Keratinocyte (primary cell): ENCODE measurements at regions not wholly inside any gene's neighbourhood (a gene's known extent, or its start where the extent isn't known, plus 50 kb on each side); places are given as distances from the start of the nearest gene placed in this dataset.

Experiments
- DNase-seq: peaks from one replicate; pipeline ENCODE4 v3.0.0-alpha.2; 2011; ENCODE audit warnings: low read depth, missing footprints, low spot score
- FAIRE-seq: peaks from 2 replicates; lab custom pipeline; 2011; peaks lifted over from hg19 to GRCh38; lab: Jason Lieb, UNC
- H2AFZ ChIP-seq: 2 replicates; pipeline ENCODE4 v1.6.0; 2012; ENCODE audit warnings: low read length, control low read depth, inconsistent platforms; ENCODE audit not compliant: control insufficient read depth
- H3K27ac ChIP-seq: 2 replicates; pipeline ENCODE4 v1.5.1; 2011; ENCODE audit warnings: low read length; ENCODE audit not compliant: control insufficient read depth, insufficient read depth
- H3K27me3 ChIP-seq: 3 replicates; pipeline ENCODE4 v1.6.0; 2011; ENCODE audit warnings: low read length; ENCODE audit not compliant: control insufficient read depth, insufficient read depth; ENCODE audit errors: extremely low read depth
- H3K36me3 ChIP-seq, 2 experiments: 2 replicates in 1 of 2; 3 replicates in 1 of 2; pipeline ENCODE4 v1.5.1; 2011; ENCODE audit warnings: low read length in 2 of 2, mild to moderate bottlenecking in 1 of 2; ENCODE audit not compliant: control insufficient read depth in 2 of 2, insufficient read depth in 2 of 2; ENCODE audit errors: extremely low read depth in 1 of 2
- H3K4me1 ChIP-seq: 3 replicates; pipeline ENCODE4 v1.5.1; 2011; ENCODE audit warnings: low read length; ENCODE audit not compliant: control insufficient read depth, insufficient read depth; ENCODE audit errors: extremely low read depth
- H3K4me2 ChIP-seq: 3 replicates; pipeline ENCODE4 v1.6.0; 2011; ENCODE audit warnings: low read depth, low read length; ENCODE audit not compliant: control insufficient read depth, insufficient read depth; ENCODE audit errors: extremely low read depth
- H3K4me3 ChIP-seq, 3 experiments: fragments of 200-600 bp in 1 of 3; sonication (generic) in 1 of 3; 2 replicates in 2 of 3; 3 replicates in 1 of 3; pipeline ENCODE4 v1.5.1; 2011 to 2016; ENCODE audit warnings: low read length in 3 of 3, mild to moderate bottlenecking in 3 of 3, control low read depth in 2 of 3, inconsistent platforms in 1 of 3, low read depth in 1 of 3, mixed read lengths in 1 of 3, mixed run types in 1 of 3, moderate library complexity in 1 of 3; ENCODE audit not compliant: control insufficient read depth in 2 of 3, insufficient read depth in 2 of 3; ENCODE audit errors: extremely low read depth in 1 of 3
- H3K79me2 ChIP-seq: 2 replicates; pipeline ENCODE4 v1.6.0; 2012; ENCODE audit warnings: low read length; ENCODE audit not compliant: control insufficient read depth, insufficient read depth
- H3K9ac ChIP-seq: 3 replicates; pipeline ENCODE4 v1.6.0; 2011; ENCODE audit warnings: low read length; ENCODE audit not compliant: control insufficient read depth, insufficient read depth; ENCODE audit errors: extremely low read depth
- H3K9me1 ChIP-seq: 3 replicates; pipeline ENCODE4 v1.6.0; 2011; ENCODE audit warnings: low read length; ENCODE audit not compliant: control insufficient read depth, insufficient read depth; ENCODE audit errors: extremely low read depth
- H3K9me3 ChIP-seq: 2 replicates; pipeline ENCODE4 v1.5.1; 2012; ENCODE audit warnings: low read depth, low read length; ENCODE audit not compliant: control insufficient read depth
- H4K20me1 ChIP-seq: 3 replicates; pipeline ENCODE4 v1.6.0; 2011; ENCODE audit warnings: low read length; ENCODE audit not compliant: control insufficient read depth, insufficient read depth; ENCODE audit errors: extremely low read depth
- EZH2 ChIP-seq: IDR thresholded peaks from one replicate; pipeline ENCODE4 v1.6.1; 2012; ENCODE audit warnings: inconsistent platforms, mild to moderate bottlenecking, low read length, moderate library complexity
- dilution Hi-C: fragments of 300-500 bp; cut with MboI; formaldehyde crosslinking; loops from one replicate; pipeline ENCODE4 v1.7.0; 2020; ENCODE audit warnings: low sequenced_read_pairs; ENCODE audit not compliant: extremely low pct_ligation_motif_present
- TF ChIP-seq, protein P1 (sequence below), 3 experiments: IDR thresholded peaks in 1 of 3; conservative IDR thresholded peaks in 1 of 3; optimal IDR thresholded peaks in 1 of 3; 2 replicates in 2 of 3; 3 replicates in 1 of 3; pipeline versions ENCODE3 to v1.5.1; 2011; ENCODE audit warnings: low read length in 3 of 3, mild to moderate bottlenecking in 3 of 3, moderate library complexity in 2 of 3, control low read depth in 1 of 3, inconsistent platforms in 1 of 3; ENCODE audit not compliant: insufficient read depth in 2 of 3; ENCODE audit errors: extremely low read depth in 1 of 3

DNA sequence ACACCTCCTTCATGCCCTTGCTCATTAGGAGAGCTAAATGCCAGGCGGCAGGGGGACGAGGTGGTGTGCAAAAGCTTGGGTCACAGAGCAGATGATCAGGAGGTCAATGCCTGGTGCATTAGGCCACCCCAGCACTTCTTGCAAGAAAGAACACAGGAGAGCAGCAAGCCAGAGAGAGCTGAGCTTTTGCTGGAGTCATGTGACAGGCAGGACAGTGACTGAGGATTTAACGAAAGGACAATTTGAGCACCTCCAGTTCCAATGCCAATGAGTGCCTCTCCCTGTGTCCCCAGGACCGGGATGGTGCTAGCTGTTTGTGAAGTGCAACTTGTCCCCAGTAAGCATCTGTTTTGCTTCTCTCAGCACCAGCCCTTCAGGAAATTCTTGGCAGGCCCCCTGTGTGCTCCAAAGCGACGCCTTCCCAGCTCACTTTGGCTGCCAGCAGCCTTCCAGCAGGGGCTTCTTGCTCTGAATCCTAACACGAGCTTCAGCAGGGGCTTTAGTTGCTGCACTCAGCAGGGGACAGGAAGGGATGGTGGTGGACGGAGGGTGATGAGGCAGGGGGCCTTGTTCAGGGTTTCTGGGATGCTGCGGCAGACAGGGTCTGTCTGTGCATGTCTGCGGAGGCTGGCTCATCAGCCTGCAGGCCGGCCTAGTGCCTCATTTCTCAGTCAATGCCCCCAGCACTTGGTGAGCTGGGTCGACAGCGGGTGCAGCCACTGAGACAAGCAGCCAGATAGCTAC is 368.1 kb downstream of the RPS24 start:
- peaks cover 15% of the 10 kb centered on the region for H3K27me3 ChIP-seq
- H3K36me3 ChIP-seq: no peaks in the 10 kb centered on the region
- dilution Hi-C loops: no loop called here
- no peak for FAIRE-seq
- no peaks in the 10 kb centered on the region for H4K20me1 ChIP-seq
- H3K27ac ChIP-seq: no peak overlapping the region
- H3K9me3 ChIP-seq: no peaks in the 10 kb centered on the region
- no peak overlapping the region for H3K9ac ChIP-seq
- no peak overlapping the region for H3K4me3 ChIP-seq
- no peak for DNase-seq
- no peak overlapping the region for H3K4me2 ChIP-seq
- H3K9me1 ChIP-seq: no peaks in the 10 kb centered on the region
- H2AFZ ChIP-seq: no peak overlapping the region
- no peaks in the 10 kb centered on the region for H3K4me1 ChIP-seq
- H3K79me2 ChIP-seq: no peaks in the 10 kb centered on the region
- TF ChIP-seq EZH2: no peak
- TF ChIP-seq, protein P1, sequence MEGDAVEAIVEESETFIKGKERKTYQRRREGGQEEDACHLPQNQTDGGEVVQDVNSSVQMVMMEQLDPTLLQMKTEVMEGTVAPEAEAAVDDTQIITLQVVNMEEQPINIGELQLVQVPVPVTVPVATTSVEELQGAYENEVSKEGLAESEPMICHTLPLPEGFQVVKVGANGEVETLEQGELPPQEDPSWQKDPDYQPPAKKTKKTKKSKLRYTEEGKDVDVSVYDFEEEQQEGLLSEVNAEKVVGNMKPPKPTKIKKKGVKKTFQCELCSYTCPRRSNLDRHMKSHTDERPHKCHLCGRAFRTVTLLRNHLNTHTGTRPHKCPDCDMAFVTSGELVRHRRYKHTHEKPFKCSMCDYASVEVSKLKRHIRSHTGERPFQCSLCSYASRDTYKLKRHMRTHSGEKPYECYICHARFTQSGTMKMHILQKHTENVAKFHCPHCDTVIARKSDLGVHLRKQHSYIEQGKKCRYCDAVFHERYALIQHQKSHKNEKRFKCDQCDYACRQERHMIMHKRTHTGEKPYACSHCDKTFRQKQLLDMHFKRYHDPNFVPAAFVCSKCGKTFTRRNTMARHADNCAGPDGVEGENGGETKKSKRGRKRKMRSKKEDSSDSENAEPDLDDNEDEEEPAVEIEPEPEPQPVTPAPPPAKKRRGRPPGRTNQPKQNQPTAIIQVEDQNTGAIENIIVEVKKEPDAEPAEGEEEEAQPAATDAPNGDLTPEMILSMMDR (optimal IDR thresholded peaks at IDR 0.05 in 1 of 3, IDR thresholded peaks at IDR 0.05 in 1 of 3, conservative IDR thresholded peaks at IDR 0.05 in 1 of 3; ENCODE audit: extremely low read depth in 1 of 3, insufficient read depth in 2 of 3, low read length in 3 of 3): no peak

DNA sequence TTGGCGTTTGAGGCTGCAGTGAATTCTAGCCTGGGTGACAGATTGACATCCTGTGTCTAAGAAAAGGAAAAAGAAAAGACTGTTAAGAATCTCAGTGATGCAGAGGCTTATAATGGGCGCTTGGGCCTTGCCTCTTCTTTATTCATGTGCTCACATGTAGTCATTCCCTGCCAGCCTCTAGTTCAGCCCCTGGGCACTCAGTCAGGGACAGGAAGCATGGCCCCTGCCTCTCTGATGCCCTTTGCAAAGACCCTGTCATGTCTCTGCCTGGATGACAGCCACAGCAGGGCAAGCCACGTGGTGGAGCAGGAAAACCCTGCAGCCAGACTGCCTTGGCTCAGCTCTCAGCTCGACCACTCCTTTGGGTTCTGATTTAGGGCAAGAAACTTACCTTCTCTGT is 368.9 kb downstream of the RPS24 start:
- Histone ChIP-seq H3K27ac (no peak overlapping the region), H3K9ac (no peak overlapping the region), H3K27me3 (peaks cover 22% of the 10 kb centered on the region), H2AFZ (no peak overlapping the region), H3K4me1 (no peaks in the 10 kb centered on the region), H4K20me1 (no peaks in the 10 kb centered on the region), H3K9me3 (no peaks in the 10 kb centered on the region), H3K79me2 (no peaks in the 10 kb centered on the region), H3K9me1 (no peaks in the 10 kb centered on the region), H3K4me2 (no peak overlapping the region), H3K4me3 (no peak overlapping the region), H3K36me3 (no peaks in the 10 kb centered on the region)
- dilution Hi-C loops: no loop called here
- FAIRE-seq (no peak), DNase-seq (no peak)
- no peak for TF ChIP-seq EZH2
- TF ChIP-seq, protein P1 (optimal IDR thresholded peaks at IDR 0.05 in 1 of 3, IDR thresholded peaks at IDR 0.05 in 1 of 3, conservative IDR thresholded peaks at IDR 0.05 in 1 of 3; ENCODE audit: extremely low read depth in 1 of 3, insufficient read depth in 2 of 3, low read length in 3 of 3): no peak
